ENCODE measurements at regions not wholly inside any gene's neighbourhood (a gene's known extent, or its start where the extent isn't known, plus 50 kb on each side); places are given as distances from the start of the nearest gene placed in this dataset.
"Not testable (repeated sequence)": the region's sequence is repeated elsewhere in the genome, so short reads cannot be mapped to it uniquely, and the experiment has no call there.

DNA sequence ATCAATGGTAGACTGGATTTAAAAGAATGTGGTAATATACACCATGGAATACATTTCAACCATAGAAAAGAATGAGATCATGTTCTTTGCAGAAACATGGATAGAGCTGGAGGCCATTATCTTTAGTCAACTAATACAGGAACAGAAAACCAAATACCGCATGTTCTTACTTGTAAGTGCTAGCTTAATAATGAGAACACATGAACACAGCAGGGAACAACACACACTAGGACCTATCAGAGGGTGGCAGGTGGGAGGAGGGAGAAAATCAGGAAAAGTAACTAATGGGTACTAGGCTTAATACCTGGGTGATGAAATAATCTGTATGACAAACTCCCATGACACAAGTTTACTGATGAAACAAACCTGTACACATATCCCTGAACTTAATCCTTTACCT lies 1435.2 kb downstream of the REEP3 start:
- no peak for DNase-seq

DNA sequence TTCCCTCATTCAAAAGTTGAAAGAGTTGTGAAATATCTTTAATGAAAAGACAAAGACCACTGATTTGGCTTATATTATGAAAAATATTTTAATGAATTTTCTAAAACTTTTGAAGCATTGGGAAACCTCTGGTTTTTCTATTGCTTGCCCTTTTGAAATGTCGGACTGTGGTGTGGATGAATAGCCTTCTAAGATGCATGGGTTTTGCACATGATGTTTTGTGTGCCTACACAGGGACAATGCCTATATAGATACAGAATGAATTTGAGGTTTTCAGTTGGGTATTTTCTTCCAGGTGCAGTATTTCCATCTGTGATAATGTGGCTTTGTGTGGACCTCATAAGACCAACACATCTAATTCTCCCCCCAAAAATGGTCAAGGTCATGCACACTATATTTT lies 1437.9 kb downstream of the REEP3 start:
- DNase-seq: no peak

DNA sequence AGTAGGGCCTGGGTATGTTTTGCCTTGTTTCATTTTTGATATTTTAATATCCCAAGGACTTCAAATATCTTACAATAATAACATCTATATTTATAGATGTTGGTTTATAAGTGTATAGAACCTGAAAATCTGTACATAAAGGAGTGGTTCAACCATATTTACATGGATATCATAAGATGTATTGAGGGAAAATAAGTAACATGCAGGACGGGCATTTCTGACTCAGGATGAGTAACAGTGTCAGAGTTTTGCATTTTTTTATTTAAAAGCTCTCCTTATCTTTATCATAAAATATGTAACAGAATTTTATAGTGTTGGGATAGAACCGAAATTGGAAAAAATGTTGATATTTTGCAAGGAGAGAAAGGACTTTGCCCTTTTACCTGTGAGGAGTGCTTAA lies 1438.7 kb downstream of the REEP3 start:
- no peak for DNase-seq

GRCh38 chr10:64973391-64973790 lies 1452.2 kb downstream of the REEP3 start:
- DNase-seq: no peak

DNA sequence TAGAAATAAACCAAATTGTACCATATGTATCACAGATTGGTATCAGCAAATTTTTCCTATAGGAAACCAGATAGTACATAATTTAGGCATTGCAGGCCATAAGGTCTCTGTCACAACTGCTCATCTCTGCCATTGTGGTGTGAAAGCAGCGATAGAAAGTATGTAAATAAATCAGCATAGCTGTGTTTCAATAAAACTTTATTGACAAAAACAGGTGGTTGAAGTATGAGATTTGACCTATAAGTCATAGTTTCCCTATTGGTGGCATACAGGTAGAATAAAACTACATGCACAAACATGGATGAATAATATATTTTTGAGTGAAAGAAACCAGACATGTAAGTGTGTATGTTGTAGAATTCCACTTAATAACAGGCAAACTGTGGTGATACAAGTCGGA lies 1454.9 kb downstream of the REEP3 start:
- no peak for DNase-seq

DNA sequence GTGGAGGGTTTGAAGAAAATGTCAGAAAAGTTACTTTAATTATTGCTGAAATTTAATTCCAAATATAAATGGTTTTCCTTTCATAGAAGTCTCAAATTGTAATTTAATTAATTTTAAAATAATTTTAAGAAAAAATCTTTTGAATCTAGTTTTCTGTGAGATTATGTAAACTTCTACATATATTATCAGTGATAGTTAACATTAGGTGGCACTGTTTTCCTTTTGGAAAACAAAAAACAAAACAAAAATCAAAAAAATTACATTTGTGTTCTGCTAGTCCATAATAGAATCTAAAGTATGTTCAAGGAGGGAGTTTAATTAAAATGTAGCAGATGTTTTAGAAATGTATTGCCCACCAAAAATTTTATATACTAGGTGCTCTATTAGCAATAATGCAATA lies 1456.7 kb downstream of the REEP3 start:
- no peak for DNase-seq

DNA sequence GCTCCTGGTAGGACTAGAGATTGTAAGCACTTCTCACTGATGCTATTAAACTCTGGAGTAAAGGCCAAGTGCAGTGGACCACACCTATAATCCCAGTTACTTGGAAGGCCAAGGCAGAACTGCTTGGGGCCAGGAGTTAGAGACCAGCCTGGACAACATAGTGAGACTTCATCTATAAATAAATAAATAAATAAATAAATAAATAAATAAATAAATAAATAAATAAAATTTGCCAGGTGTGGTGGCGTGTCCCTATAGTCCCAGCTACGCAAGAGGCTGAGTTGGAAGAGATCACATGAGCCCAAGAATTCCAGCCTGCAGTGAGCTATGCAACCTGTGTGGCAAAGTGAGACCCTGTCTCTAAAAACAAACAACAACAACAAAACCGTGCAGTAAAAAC lies 1475.7 kb downstream of the REEP3 start:
- DNase-seq: no peak

DNA sequence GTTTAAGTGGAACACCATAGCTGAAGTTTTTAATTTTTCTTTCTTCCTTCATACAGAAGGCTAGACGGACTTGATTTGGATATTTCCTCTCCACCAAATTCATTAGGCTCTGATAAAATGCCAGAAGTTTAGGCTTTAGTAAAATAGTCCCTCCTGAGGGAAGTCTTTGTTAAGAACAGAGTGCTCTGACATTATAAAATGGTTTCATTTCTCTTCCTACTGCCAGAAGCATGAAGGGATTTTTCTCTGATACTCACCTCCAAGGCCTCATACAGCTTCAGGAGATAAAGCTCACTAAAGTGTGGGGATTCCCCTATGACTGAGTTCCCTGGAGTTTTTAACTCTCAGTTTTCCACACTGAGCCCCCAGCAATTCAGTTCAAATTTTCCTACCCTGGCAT lies 1489.6 kb downstream of the REEP3 start:
- no peak for DNase-seq

GRCh38 chr10:65017523-65017922 lies 1496.3 kb downstream of the REEP3 start:
- no peak for DNase-seq

DNA sequence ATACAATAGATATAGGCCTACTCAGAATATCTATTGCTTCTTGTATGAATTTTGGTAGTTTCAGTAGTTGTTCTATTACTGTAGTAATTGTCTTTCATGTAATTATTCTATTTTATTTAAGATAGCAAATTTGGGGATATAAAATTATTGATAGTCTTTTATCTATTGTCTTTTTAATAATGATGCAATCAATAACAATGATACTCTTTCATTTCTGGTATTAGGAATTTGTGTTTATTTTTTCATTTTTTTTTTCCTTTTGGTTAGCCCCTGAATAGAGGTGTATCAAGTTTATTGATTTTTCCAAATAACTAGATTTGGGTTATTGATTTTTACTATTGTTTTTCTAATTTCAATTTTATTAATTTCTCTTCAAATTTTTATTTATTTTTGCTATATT lies 1503.7 kb downstream of the REEP3 start:
- DNase-seq: no peak

- DNase-seq: no peak
Measured at GRCh38 chr10:65030263-65030662, 1509.1 kb downstream of the REEP3 start.

- DNase-seq: no peak
Measured at GRCh38 chr10:65032867-65033769, 1511.9 kb downstream of the REEP3 start.

GRCh38 chr10:65033957-65034356 lies 1512.8 kb downstream of the REEP3 start:
- no peak for DNase-seq

GRCh38 chr10:65040796-65041195 lies 1519.6 kb downstream of the REEP3 start:
- DNase-seq: no peak

DNA sequence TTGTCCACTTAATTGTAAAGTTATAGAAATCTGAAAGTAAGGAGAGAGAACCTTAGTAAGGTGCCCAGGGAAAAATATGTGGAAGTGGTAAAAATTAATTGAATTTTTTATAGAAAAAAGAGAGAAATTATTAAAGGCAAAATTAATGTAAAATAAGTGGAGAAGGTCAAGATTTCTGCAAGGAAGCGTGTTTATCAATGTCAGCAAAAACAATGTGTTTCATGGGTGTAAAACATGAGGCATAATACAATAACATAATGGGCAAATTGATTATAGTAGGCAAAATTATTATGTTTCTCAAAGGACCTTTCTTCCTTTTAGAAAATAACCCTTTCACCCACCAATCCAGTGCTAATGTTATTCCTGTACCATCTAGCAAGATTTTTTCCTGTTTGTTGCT lies 1520.1 kb downstream of the REEP3 start:
- no peak for DNase-seq

GRCh38 chr10:65042496-65042895 lies 1521.3 kb downstream of the REEP3 start:
- no peak for DNase-seq

DNA sequence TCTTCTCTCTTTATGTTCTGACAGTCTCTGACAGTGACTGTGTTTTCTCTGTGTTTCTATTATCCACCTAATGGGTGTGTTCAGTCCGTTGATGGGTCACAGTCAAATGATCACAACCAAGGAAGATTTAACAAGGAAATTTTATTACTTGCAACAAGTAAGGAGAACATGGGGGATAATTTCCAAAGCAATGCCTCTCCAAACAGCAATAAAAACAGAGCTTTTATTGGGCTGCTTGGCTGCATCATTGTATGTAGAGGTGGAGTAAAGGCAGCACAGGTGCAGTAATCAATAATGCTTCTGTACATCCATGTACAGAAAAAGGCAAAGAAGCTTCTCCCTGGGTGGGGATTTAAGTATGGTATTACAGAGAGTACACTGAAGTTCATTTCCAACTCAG lies 1525.6 kb downstream of the REEP3 start:
- no peak for DNase-seq

DNA sequence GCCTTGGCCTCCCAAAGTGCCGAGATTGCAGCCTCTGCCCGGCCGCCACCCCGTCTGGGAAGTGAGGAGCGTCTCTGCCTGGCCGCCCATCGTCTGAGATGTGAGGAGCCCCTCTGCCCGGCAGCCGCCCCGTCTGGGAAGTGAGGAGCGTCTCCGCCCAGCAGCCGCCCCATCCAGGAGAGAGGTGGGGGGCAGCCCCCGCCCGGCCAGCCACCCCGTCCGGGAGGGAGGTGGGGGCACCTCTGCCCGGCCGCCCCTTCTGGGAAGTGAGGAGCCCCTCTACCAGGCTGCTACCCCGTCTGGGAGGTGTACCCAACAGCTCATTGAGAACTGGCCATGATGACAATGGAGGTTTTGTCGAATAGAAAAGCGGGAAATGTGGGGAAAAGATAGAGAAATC lies 1530.9 kb downstream of the REEP3 start:
- not testable (repeated sequence) for DNase-seq

DNA sequence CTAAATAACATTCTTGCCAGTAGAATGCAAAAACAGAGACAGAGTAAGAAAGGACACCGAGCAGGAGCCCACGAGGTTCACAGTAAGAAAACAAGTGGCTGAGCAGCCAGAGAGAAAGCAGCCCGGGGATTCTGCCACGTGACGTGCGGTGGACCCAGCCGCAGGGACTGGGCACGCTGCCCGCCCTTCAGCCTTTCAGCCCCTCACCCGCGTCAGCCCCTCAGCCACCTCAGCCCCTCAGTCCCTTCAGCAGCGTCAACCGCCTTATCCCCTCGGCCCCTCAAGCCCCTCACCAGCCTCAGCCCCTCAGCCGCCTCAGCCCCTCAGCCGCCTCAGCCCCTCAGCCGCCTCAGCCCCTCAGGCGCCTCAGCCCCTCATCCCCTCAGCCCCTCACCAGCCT lies 1532.2 kb downstream of the REEP3 start:
- DNase-seq: not testable (repeated sequence)

GRCh38 chr10:65053831-65054351 lies 1532.7 kb downstream of the REEP3 start:
- not testable (repeated sequence) for DNase-seq

- DNase-seq: not testable (repeated sequence)
Measured at GRCh38 chr10:65054701-65055100, 1533.5 kb downstream of the REEP3 start.

GRCh38 chr10:65065278-65065677 lies 1544.1 kb downstream of the REEP3 start:
- no peak for DNase-seq

GRCh38 chr10:65083222-65083621 lies 1562.0 kb downstream of the REEP3 start:
- no peak for DNase-seq

DNA sequence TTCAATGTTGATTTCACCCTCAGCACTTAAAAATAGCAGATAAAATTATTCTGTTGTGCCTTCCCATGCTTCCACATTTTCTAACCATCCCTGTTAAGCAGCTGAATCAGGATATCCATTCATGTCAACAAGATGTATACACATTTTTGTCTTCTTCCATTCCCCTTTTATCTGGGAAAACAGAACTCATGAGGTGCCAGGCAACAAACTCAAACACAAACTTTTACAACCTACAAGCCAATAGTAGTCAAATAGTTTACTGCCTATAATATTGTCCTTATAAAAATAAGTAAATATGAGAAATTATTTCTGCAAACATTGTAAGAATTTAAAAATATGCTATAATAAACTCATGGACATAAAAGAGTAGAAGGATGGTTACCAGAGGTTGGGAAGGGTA lies 1569.8 kb downstream of the REEP3 start:
- no peak for DNase-seq

DNA sequence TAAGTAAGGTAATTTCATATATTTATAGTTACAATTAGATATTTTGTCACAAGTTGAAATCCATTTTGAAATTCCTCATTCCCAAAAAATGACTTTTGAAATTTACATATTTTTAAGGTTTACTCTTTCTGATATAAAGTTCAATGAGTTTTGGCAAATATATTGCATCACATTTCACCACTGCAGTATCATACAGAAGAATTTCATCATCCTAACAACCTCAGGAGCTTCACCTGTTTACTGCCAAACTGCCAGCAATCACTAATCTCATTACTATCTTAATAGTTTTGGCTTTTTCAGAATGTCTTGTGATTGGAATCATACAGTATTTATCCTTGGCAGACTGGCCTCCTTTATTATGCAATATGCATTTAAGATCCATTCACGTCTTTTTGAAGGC lies 1578.9 kb downstream of the REEP3 start:
- no peak for DNase-seq
